ENCODE measurements at regions not wholly inside any gene's neighbourhood (a gene's known extent, or its start where the extent isn't known, plus 50 kb on each side); places are given as distances from the start of the nearest gene placed in this dataset.
A peak's percentile ranks its signal among the peaks of the same experiment; 100 is the strongest.
"Not testable (repeated sequence)": the region's sequence is repeated elsewhere in the genome, so short reads cannot be mapped to it uniquely, and the experiment has no call there.

GRCh38 chr14:43671716-43672485 is 835.2 kb downstream of the FSCB start:
- no peak for DNase-seq (ENCODE audit: low spot score in 2 of 2)
- in situ Hi-C loops (cut with MboI; ENCODE audit: low sequenced_read_pairs), result no loop called here
- Histone ChIP-seq H3K27me3 (ENCODE audit: low read depth) (no peaks in the 10 kb centered on the region), H3K4me1 (no peaks in the 10 kb centered on the region), H3K36me3 (replicated peaks) (no peaks in the 10 kb centered on the region), H3K4me3 (no peak overlapping the region), H3K9me3 (no peaks in the 10 kb centered on the region; the same call in 1 of the 2 replicates)

GRCh38 chr14:43669355-43669754 is 837.7 kb downstream of the FSCB start:
- Histone ChIP-seq H3K4me1 (no peaks in the 10 kb centered on the region), H3K27me3 (ENCODE audit: low read depth) (no peaks in the 10 kb centered on the region), H3K36me3 (replicated peaks) (no peaks in the 10 kb centered on the region), H3K9me3 (no peaks in the 10 kb centered on the region; the same call in 1 of the 2 replicates), H3K4me3 (no peak overlapping the region)
- DNase-seq (ENCODE audit: low spot score in 2 of 2), result no peak
- in situ Hi-C loops (cut with MboI; ENCODE audit: low sequenced_read_pairs), result no loop called here

- Histone ChIP-seq H3K9me3 (no peaks in the 10 kb centered on the region; the same call in 1 of the 2 replicates), H3K36me3 (replicated peaks) (no peaks in the 10 kb centered on the region), H3K4me1 (no peaks in the 10 kb centered on the region), H3K4me3 (no peak overlapping the region), H3K27me3 (ENCODE audit: low read depth) (no peaks in the 10 kb centered on the region)
- no peak for DNase-seq (ENCODE audit: low spot score in 2 of 2)
- in situ Hi-C loops (cut with MboI; ENCODE audit: low sequenced_read_pairs), result no loop called here
These were observed 841.4 kb downstream of the FSCB start for GRCh38 chr14:43665570-43666267.

- H3K27me3 ChIP-seq (ENCODE audit: low read depth); H3K4me3 ChIP-seq; H3K4me1 ChIP-seq; H3K9me3 ChIP-seq; DNase-seq (ENCODE audit: low spot score in 2 of 2); H3K36me3 ChIP-seq (replicated peaks); in situ Hi-C loops (cut with MboI; ENCODE audit: low sequenced_read_pairs): not testable (repeated sequence)
These were observed 851.9 kb downstream of the FSCB start for GRCh38 chr14:43655194-43655593.

GRCh38 chr14:43651896-43652295 is 855.2 kb downstream of the FSCB start:
- no peak for DNase-seq (ENCODE audit: low spot score in 2 of 2)
- H3K9me3 ChIP-seq, result no peaks in the 10 kb centered on the region
- in situ Hi-C loops (cut with MboI; ENCODE audit: low sequenced_read_pairs), result no loop called here
- no peaks in the 10 kb centered on the region for H3K4me1 ChIP-seq
- no peaks in the 10 kb centered on the region for H3K36me3 ChIP-seq (replicated peaks)
- H3K4me3 ChIP-seq, result no peak overlapping the region
- H3K27me3 ChIP-seq (ENCODE audit: low read depth), result no peaks in the 10 kb centered on the region

GRCh38 chr14:43651185-43651787 is 855.8 kb downstream of the FSCB start:
- in situ Hi-C loops (cut with MboI; ENCODE audit: low sequenced_read_pairs), result no loop called here
- Histone ChIP-seq H3K36me3 (replicated peaks) (no peaks in the 10 kb centered on the region), H3K9me3 (no peaks in the 10 kb centered on the region)

GRCh38 chr14:43649508-43649907 is 857.6 kb downstream of the FSCB start:
- in situ Hi-C loops (cut with MboI; ENCODE audit: low sequenced_read_pairs), result no loop called here
- Histone ChIP-seq H3K9me3 (no peaks in the 10 kb centered on the region), H3K36me3 (replicated peaks) (no peaks in the 10 kb centered on the region), H3K27me3 (ENCODE audit: low read depth) (no peaks in the 10 kb centered on the region), H3K4me3 (no peak overlapping the region), H3K4me1 (no peaks in the 10 kb centered on the region)
- no peak for DNase-seq (ENCODE audit: low spot score in 2 of 2)

More at GRCh38 chr14:43651185-43651787, 855.8 kb downstream of the FSCB start:
- no peaks in the 10 kb centered on the region for H3K4me1 ChIP-seq
- DNase-seq (ENCODE audit: low spot score in 2 of 2), result no peak
- H3K27me3 ChIP-seq (ENCODE audit: low read depth), result no peaks in the 10 kb centered on the region
- no peak overlapping the region for H3K4me3 ChIP-seq

GRCh38 chr14:43647302-43647701 is 859.8 kb downstream of the FSCB start:
- in situ Hi-C loops (cut with MboI; ENCODE audit: low sequenced_read_pairs), result no loop called here
- H3K4me3 ChIP-seq, result no peak overlapping the region
- H3K4me1 ChIP-seq, result no peaks in the 10 kb centered on the region
- no peaks in the 10 kb centered on the region for H3K9me3 ChIP-seq
- H3K36me3 ChIP-seq (replicated peaks), result no peaks in the 10 kb centered on the region
- DNase-seq (ENCODE audit: low spot score in 2 of 2), result peak in 1 of 2 experiments; percentile 26
- no peaks in the 10 kb centered on the region for H3K27me3 ChIP-seq (ENCODE audit: low read depth)

- DNase-seq (ENCODE audit: low spot score in 2 of 2), result no peak
These were observed 866.3 kb downstream of the FSCB start for GRCh38 chr14:43640718-43641267.

GRCh38 chr14:43625294-43625693 is 881.8 kb downstream of the FSCB start:
- DNase-seq (ENCODE audit: low spot score in 2 of 2), result no peak
- Histone ChIP-seq H3K4me3 (no peak overlapping the region), H3K36me3 (replicated peaks) (no peaks in the 10 kb centered on the region), H3K9me3 (no peaks in the 10 kb centered on the region), H3K4me1 (no peaks in the 10 kb centered on the region), H3K27me3 (ENCODE audit: low read depth) (no peaks in the 10 kb centered on the region)
- in situ Hi-C loops (cut with MboI; ENCODE audit: low sequenced_read_pairs), result no loop called here

More at GRCh38 chr14:43640718-43641267, 866.3 kb downstream of the FSCB start:
- H3K4me1 ChIP-seq, result no peaks in the 10 kb centered on the region
- H3K36me3 ChIP-seq (replicated peaks), result no peaks in the 10 kb centered on the region
- in situ Hi-C loops (cut with MboI; ENCODE audit: low sequenced_read_pairs), result no loop called here
- H3K27me3 ChIP-seq (ENCODE audit: low read depth), result no peaks in the 10 kb centered on the region
- no peaks in the 10 kb centered on the region; the same call in 1 of the 2 replicates for H3K9me3 ChIP-seq
- no peak overlapping the region for H3K4me3 ChIP-seq

GRCh38 chr14:43621282-43621681 is 885.8 kb downstream of the FSCB start:
- in situ Hi-C loops (cut with MboI; ENCODE audit: low sequenced_read_pairs), result no loop called here
- no peak overlapping the region for H3K4me3 ChIP-seq
- no peak for DNase-seq (ENCODE audit: low spot score in 2 of 2)
- peaks cover 3% of the 10 kb centered on the region; the same call in 1 of the 2 replicates for H3K9me3 ChIP-seq
- no peaks in the 10 kb centered on the region for H3K36me3 ChIP-seq (replicated peaks)
- no peaks in the 10 kb centered on the region for H3K4me1 ChIP-seq
- no peaks in the 10 kb centered on the region for H3K27me3 ChIP-seq (ENCODE audit: low read depth)

- in situ Hi-C loops (cut with MboI; ENCODE audit: low sequenced_read_pairs), result no loop called here
- DNase-seq (ENCODE audit: low spot score in 2 of 2), result peak in 1 of 2 experiments; percentile 70
- no peak overlapping the region for H3K4me3 ChIP-seq
These were observed 911.8 kb downstream of the FSCB start for GRCh38 chr14:43595096-43595772.

GRCh38 chr14:43591776-43592175 is 915.3 kb downstream of the FSCB start:
- in situ Hi-C loops (cut with MboI; ENCODE audit: low sequenced_read_pairs), result no loop called here
- no peaks in the 10 kb centered on the region for H3K36me3 ChIP-seq (replicated peaks)
- H3K4me1 ChIP-seq, result peaks cover 33% of the 10 kb centered on the region
- no peaks in the 10 kb centered on the region for H3K27me3 ChIP-seq (ENCODE audit: low read depth)
- no peaks in the 10 kb centered on the region for H3K9me3 ChIP-seq
- no peak overlapping the region for H3K4me3 ChIP-seq
- no peak for DNase-seq (ENCODE audit: low spot score in 2 of 2)

More at GRCh38 chr14:43595096-43595772, 911.8 kb downstream of the FSCB start:
- H3K36me3 ChIP-seq (replicated peaks), result no peaks in the 10 kb centered on the region
- no peaks in the 10 kb centered on the region for H3K27me3 ChIP-seq (ENCODE audit: low read depth)
- no peaks in the 10 kb centered on the region for H3K9me3 ChIP-seq
- peaks cover 17% of the 10 kb centered on the region for H3K4me1 ChIP-seq

All from HAP-1 (cell line).